ENCODE measurements at regions not wholly inside any gene's neighbourhood (a gene's known extent, or its start where the extent isn't known, plus 50 kb on each side); places are given as distances from the start of the nearest gene placed in this dataset.

DNA sequence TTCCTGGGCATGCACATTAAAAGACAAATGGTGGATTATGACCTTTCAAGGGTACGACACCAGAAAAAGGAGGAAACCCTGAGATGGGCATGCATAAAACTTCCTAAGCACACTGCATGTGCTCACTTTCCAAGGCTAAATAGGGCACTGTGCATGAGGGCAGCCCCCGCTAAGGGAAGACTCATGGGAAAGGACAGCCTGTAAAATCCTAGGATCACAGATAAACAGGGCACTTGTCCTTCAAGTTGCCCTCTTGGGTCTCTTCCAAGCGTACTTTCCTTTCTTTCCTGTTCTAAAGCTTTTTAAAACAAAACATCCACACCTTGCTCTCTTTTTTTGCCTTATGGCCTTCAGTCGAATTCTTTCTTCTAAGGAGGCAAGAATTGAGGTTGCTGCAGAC lies 106.5 kb upstream of the SYNCRIP start:
- ChIA-PET CTCF (no interaction called here), POLR2A (no interaction called here)
- no peak overlapping the region for H3K4me3 ChIP-seq (ENCODE audit: control extremely low read depth in 1 of 5, extremely low read depth in 1 of 5, insufficient read depth in 1 of 5, low read depth in 2 of 5, low read length in 4 of 5)
- intact Hi-C loops (cut with micrococcal nuclease) = no loop called here
- no peaks in the 10 kb centered on the region for H3K9me3 Mint-ChIP-seq (ENCODE audit: insufficient read depth)
- H3K27me3 ChIP-seq (replicated peaks in 1 of 4; ENCODE audit: control extremely low read depth in 1 of 4, control insufficient read depth in 3 of 4, insufficient read depth in 4 of 4, low read length in 3 of 4) = no peaks in the 10 kb centered on the region
- no peak overlapping the region for H3K4me2 ChIP-seq (replicated peaks; ENCODE audit: low read depth, low read length, poor library complexity, severe bottlenecking)
- H3K27ac Mint-ChIP-seq = no peak overlapping the region
- TF ChIP-seq EZH2 (IDR thresholded peaks at IDR 0.05; ENCODE audit: borderline replicate concordance, insufficient read depth, low read depth, low read length, poor library complexity, severe bottlenecking) = no peak
- 100% methylated on average over 2 of the region's 4 CpGs for WGBS (ENCODE audit: insufficient coverage)
- H3K79me2 ChIP-seq (ENCODE audit: control insufficient read depth, insufficient read depth, low read length) = no peaks in the 10 kb centered on the region
- peaks cover 27% of the 10 kb centered on the region for H3K27me3 Mint-ChIP-seq
- no peaks in the 10 kb centered on the region for H3K36me3 ChIP-seq (replicated peaks in 1 of 2; ENCODE audit: control extremely low read depth in 1 of 2, control insufficient read depth in 1 of 2, extremely low read depth in 1 of 2, insufficient read depth in 2 of 2, low read length in 1 of 2)
- H3K4me3 Mint-ChIP-seq = no peak overlapping the region
- ATAC-seq (ENCODE audit: low read depth) = no peak
- no peaks in the 10 kb centered on the region for H3K9me3 ChIP-seq (ENCODE audit: control extremely low read depth in 1 of 3, control insufficient read depth in 2 of 3, insufficient read depth in 1 of 3, low read length in 2 of 3)
- no peak overlapping the region for H3K9ac ChIP-seq (ENCODE audit: low read length)
- no peaks in the 10 kb centered on the region for H4K20me1 ChIP-seq (ENCODE audit: control insufficient read depth, insufficient read depth, low read length, poor library complexity, severe bottlenecking)
- H3K27ac ChIP-seq (ENCODE audit: low read length in 2 of 2) = no peak overlapping the region
- no peak for DNase-seq
- no peak overlapping the region for H2AFZ ChIP-seq (ENCODE audit: insufficient read depth, low read depth, low read length, poor library complexity, severe bottlenecking)
- H3K4me1 Mint-ChIP-seq = no peaks in the 10 kb centered on the region
- H3K4me1 ChIP-seq (ENCODE audit: control insufficient read depth in 2 of 2, insufficient read depth in 2 of 2, low read length in 2 of 2) = no peaks in the 10 kb centered on the region

DNA sequence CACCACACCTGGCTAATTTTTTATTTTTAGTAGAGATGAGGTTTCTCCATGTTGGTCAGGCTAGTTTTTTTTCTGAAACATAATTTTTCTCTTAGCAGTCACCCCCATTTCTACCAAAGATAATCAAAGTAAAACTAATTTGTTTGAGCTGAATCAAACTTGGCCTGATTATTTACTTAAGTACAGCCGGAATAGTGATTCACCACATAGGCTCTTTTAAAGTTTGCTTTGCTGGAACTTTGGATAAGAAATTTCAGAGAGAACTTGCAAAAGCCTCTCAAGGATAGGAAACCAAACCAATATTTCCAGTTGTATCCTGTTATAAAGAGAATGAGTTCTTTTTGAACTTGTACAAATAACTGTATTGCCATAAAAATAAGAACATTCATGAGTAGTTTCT lies 105.0 kb upstream of the SYNCRIP start:
- no peak for ATAC-seq (ENCODE audit: low read depth)
- no peaks in the 10 kb centered on the region for H3K9me3 Mint-ChIP-seq (ENCODE audit: insufficient read depth)
- no peak overlapping the region for H3K27ac ChIP-seq (ENCODE audit: low read length in 2 of 2)
- no peaks in the 10 kb centered on the region for H3K4me1 Mint-ChIP-seq
- H3K4me1 ChIP-seq (ENCODE audit: control insufficient read depth in 2 of 2, insufficient read depth in 2 of 2, low read length in 2 of 2) = no peaks in the 10 kb centered on the region
- H3K27ac Mint-ChIP-seq = no peak overlapping the region
- no peak overlapping the region for H2AFZ ChIP-seq (ENCODE audit: insufficient read depth, low read depth, low read length, poor library complexity, severe bottlenecking)
- no peaks in the 10 kb centered on the region for H3K36me3 ChIP-seq (replicated peaks in 1 of 2; ENCODE audit: control extremely low read depth in 1 of 2, control insufficient read depth in 1 of 2, extremely low read depth in 1 of 2, insufficient read depth in 2 of 2, low read length in 1 of 2)
- POLR2A ChIA-PET = no interaction called here
- H3K9ac ChIP-seq (ENCODE audit: low read length) = no peak overlapping the region
- H3K79me2 ChIP-seq (ENCODE audit: control insufficient read depth, insufficient read depth, low read length) = no peaks in the 10 kb centered on the region
- no peak overlapping the region for H3K4me3 ChIP-seq (ENCODE audit: control extremely low read depth in 1 of 5, extremely low read depth in 1 of 5, insufficient read depth in 1 of 5, low read depth in 2 of 5, low read length in 4 of 5)
- no peaks in the 10 kb centered on the region for H4K20me1 ChIP-seq (ENCODE audit: control insufficient read depth, insufficient read depth, low read length, poor library complexity, severe bottlenecking)
- DNase-seq = no peak
- CTCF ChIA-PET = interaction anchor here (0.6 kb wide), 1 partner anchor 95 kb away, joined by 3 read pairs; no protein-coding TSS in a partner anchor
- peaks cover 27% of the 10 kb centered on the region for H3K27me3 Mint-ChIP-seq
- no peak overlapping the region for H3K4me3 Mint-ChIP-seq
- no peak overlapping the region for H3K4me2 ChIP-seq (replicated peaks; ENCODE audit: low read depth, low read length, poor library complexity, severe bottlenecking)
- TF ChIP-seq EZH2 (IDR thresholded peaks at IDR 0.05; ENCODE audit: borderline replicate concordance, insufficient read depth, low read depth, low read length, poor library complexity, severe bottlenecking) = no peak
- TF ChIP-seq, protein P1, sequence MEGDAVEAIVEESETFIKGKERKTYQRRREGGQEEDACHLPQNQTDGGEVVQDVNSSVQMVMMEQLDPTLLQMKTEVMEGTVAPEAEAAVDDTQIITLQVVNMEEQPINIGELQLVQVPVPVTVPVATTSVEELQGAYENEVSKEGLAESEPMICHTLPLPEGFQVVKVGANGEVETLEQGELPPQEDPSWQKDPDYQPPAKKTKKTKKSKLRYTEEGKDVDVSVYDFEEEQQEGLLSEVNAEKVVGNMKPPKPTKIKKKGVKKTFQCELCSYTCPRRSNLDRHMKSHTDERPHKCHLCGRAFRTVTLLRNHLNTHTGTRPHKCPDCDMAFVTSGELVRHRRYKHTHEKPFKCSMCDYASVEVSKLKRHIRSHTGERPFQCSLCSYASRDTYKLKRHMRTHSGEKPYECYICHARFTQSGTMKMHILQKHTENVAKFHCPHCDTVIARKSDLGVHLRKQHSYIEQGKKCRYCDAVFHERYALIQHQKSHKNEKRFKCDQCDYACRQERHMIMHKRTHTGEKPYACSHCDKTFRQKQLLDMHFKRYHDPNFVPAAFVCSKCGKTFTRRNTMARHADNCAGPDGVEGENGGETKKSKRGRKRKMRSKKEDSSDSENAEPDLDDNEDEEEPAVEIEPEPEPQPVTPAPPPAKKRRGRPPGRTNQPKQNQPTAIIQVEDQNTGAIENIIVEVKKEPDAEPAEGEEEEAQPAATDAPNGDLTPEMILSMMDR (IDR thresholded peaks at IDR 0.05) = no peak
- no CpG with 5 or more reads among the region's 1 CpG for WGBS (ENCODE audit: insufficient coverage)
- H3K9me3 ChIP-seq (ENCODE audit: control extremely low read depth in 1 of 3, control insufficient read depth in 2 of 3, insufficient read depth in 1 of 3, low read length in 2 of 3) = no peaks in the 10 kb centered on the region
- H3K27me3 ChIP-seq (replicated peaks in 1 of 4; ENCODE audit: control extremely low read depth in 1 of 4, control insufficient read depth in 3 of 4, insufficient read depth in 4 of 4, low read length in 3 of 4) = no peaks in the 10 kb centered on the region
- intact Hi-C loops (cut with micrococcal nuclease) = no loop called here
